HG03469 (cell line): ENCODE measurements at regions not wholly inside any gene's neighbourhood (a gene's known extent, or its start where the extent isn't known, plus 50 kb on each side); places are given as distances from the start of the nearest gene placed in this dataset.

Source experiments
- ATAC-seq: cut with Tn5 transposase; IDR thresholded peaks from one replicate; pipeline ENCODE4 v1.9.1; 2021; ENCODE audit warnings: mild to moderate bottlenecking, moderate library complexity, moderate number of reproducible peaks; ENCODE audit not compliant: unreplicated experiment

- ATAC-seq: no peak
These were observed 1157.1 kb downstream of the BCL11B start for GRCh38 chr14:98114946-98115345.

GRCh38 chr14:98118749-98119148 lies 1153.2 kb downstream of the BCL11B start:
- no peak for ATAC-seq

GRCh38 chr14:98119739-98120138 lies 1152.3 kb downstream of the BCL11B start:
- no peak for ATAC-seq

- no peak for ATAC-seq
These were observed 1151.0 kb downstream of the BCL11B start for GRCh38 chr14:98120831-98121464.

GRCh38 chr14:98122527-98122926 lies 1149.5 kb downstream of the BCL11B start:
- ATAC-seq: no peak

- no peak for ATAC-seq
These were observed 1141.3 kb downstream of the BCL11B start for GRCh38 chr14:98130691-98131090.

GRCh38 chr14:98131406-98131805 lies 1140.6 kb downstream of the BCL11B start:
- no peak for ATAC-seq

- ATAC-seq: no peak
These were observed 1138.2 kb downstream of the BCL11B start for GRCh38 chr14:98133806-98134205.

- ATAC-seq: no peak
These were observed 1135.8 kb downstream of the BCL11B start for GRCh38 chr14:98136012-98136789.

- ATAC-seq: no peak
These were observed 1134.6 kb downstream of the BCL11B start for GRCh38 chr14:98137131-98138025.

- no peak for ATAC-seq
These were observed 1133.3 kb downstream of the BCL11B start for GRCh38 chr14:98138666-98139065.

GRCh38 chr14:98140862-98141530 lies 1131.0 kb downstream of the BCL11B start:
- ATAC-seq: no peak

- no peak for ATAC-seq
These were observed 1128.4 kb downstream of the BCL11B start for GRCh38 chr14:98143566-98143965.

- ATAC-seq: no peak
These were observed 1127.0 kb downstream of the BCL11B start for GRCh38 chr14:98144964-98145363.

- no peak for ATAC-seq
These were observed 1125.6 kb downstream of the BCL11B start for GRCh38 chr14:98146416-98146815.

- no peak for ATAC-seq
These were observed 1117.7 kb downstream of the BCL11B start for GRCh38 chr14:98154254-98154653.

GRCh38 chr14:98156411-98156810 lies 1115.6 kb downstream of the BCL11B start:
- no peak for ATAC-seq

GRCh38 chr14:98160901-98161300 lies 1111.1 kb downstream of the BCL11B start:
- no peak for ATAC-seq

- no peak for ATAC-seq
These were observed 1110.6 kb downstream of the BCL11B start for GRCh38 chr14:98161356-98161755.

GRCh38 chr14:98162856-98163805 lies 1108.9 kb downstream of the BCL11B start:
- ATAC-seq: no peak
